ENCODE measurements at regions not wholly inside any gene's neighbourhood (a gene's known extent, or its start where the extent isn't known, plus 50 kb on each side); places are given as distances from the start of the nearest gene placed in this dataset.

DNA sequence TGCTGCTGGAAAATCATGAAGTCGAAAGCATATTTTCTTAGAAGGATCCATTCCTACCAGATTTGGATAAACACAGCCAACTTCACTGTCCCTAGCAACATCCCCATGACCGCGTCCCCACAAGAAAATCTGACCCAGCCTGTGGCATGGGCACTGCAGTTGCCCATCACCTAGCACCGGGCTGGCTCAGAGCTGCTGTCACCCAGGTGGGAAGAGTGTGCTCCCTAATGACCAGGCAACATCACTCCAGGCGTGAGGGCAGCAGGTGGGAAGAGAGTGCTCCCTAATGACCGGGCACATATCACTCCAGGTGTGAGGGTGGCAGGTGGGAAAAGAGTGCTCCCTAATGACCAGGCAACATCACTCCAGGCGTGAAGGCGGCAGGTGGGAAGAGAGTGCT lies 238.0 kb downstream of the TBXT start:
- CTCF ChIA-PET (ENCODE audit: low intra/inter-chr PET ratio, low total read pairs): no interaction called here
- WGBS (ENCODE audit: low lambda C conversion rate): 12% methylated on average over 8 of the region's 8 CpGs

DNA sequence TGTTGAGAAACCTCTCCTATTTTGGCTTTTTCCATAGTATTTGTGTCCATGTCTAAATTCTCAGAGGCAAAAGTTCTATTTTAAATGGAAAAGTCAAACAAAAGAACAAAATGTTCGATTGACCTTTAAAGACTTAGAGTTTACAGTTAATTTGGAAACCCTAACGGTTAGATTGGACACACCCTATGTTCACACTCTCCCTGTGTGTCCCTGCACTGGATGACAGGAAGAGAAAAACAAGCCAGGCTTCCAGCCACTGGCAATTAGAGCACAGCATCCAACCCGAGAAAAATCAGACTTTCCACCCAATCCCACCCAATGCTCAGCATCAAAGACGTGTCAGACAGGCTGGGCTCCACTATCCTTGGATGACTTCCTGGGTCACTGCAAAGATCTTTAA lies 241.3 kb downstream of the TBXT start:
- Histone ChIP-seq H3K27me3 (ENCODE audit: control insufficient read depth in 1 of 2, insufficient read depth in 2 of 2, low read length in 2 of 2) (peaks cover 0 to 23% of the 10 kb centered on the region in 2 experiments; a peak in 3 of 5 replicates), H3K27ac (ENCODE audit: extremely low read length, insufficient read depth, low read length) (no peak overlapping the region), H3K79me2 (ENCODE audit: insufficient read depth, low read length) (no peaks in the 10 kb centered on the region), H3K36me3 (replicated peaks in 1 of 2; ENCODE audit: control insufficient read depth in 1 of 2, insufficient read depth in 2 of 2, low read length in 2 of 2) (no peaks in the 10 kb centered on the region), H3K9ac (ENCODE audit: insufficient read depth, low read depth, low read length) (no peak overlapping the region), H3K4me1 (ENCODE audit: insufficient read depth, low read length) (no peaks in the 10 kb centered on the region), H3K4me3 (replicated peaks in 1 of 3; ENCODE audit: insufficient read depth in 1 of 3, low read depth in 2 of 3, low read length in 3 of 3) (no peak overlapping the region), H3K4me2 (ENCODE audit: low read depth, low read length) (no peak overlapping the region), H2AFZ (ENCODE audit: low read length) (no peak overlapping the region), H4K20me1 (ENCODE audit: insufficient read depth, low read length) (no peaks in the 10 kb centered on the region), H3K9me3 (ENCODE audit: low read length) (no peaks in the 10 kb centered on the region)
- ChIA-PET POLR2A (no interaction called here), CTCF (ENCODE audit: low intra/inter-chr PET ratio, low total read pairs) (no interaction called here)
- BruUV-seq (replicated peaks): no TSS peak
- no peak for FAIRE-seq
- intact Hi-C loops (cut with micrococcal nuclease; ENCODE audit: unreplicated experiment): no loop called here
- no peak for DNase-seq (ENCODE audit: low spot score)
- no peak for ATAC-seq
- in situ Hi-C loops (cut with HindIII; ENCODE audit: extremely low pct_ligation_motif_present, low pct_unique_long_range_greater_than_20kb): no loop called here
- 2% methylated on average over 4 of the region's 4 CpGs for WGBS (ENCODE audit: low lambda C conversion rate)
- TF ChIP-seq TAF1 (CRISPR knock-in tag; IDR thresholded peaks at IDR 0.05) (no peak), ZNF414 (CRISPR knock-in tag; IDR thresholded peaks at IDR 0.05) (no peak), ZNF672 (CRISPR knock-in tag; IDR thresholded peaks at IDR 0.05) (no peak), ZNF335 (CRISPR knock-in tag; IDR thresholded peaks at IDR 0.05) (no peak), ZNF788 (CRISPR knock-in tag; IDR thresholded peaks at IDR 0.05; ENCODE audit: borderline replicate concordance) (no peak), TMF1 (CRISPR knock-in tag; IDR thresholded peaks at IDR 0.05; ENCODE audit: low read depth) (no peak), ZNF143 (CRISPR knock-in tag; IDR thresholded peaks at IDR 0.05) (no peak), ARID2 (CRISPR knock-in tag; IDR thresholded peaks at IDR 0.05; ENCODE audit: borderline replicate concordance) (no peak), ZNF142 (CRISPR knock-in tag; IDR thresholded peaks at IDR 0.05) (no peak), ZNF740 (CRISPR knock-in tag; IDR thresholded peaks at IDR 0.05) (no peak), IRF1 (CRISPR knock-in tag; IDR thresholded peaks at IDR 0.05; ENCODE audit: low read depth) (no peak), PHF8 (CRISPR knock-in tag; IDR thresholded peaks at IDR 0.05) (no peak)

More for the DNA sequence above, 238.0 kb downstream of the TBXT start:
- Histone ChIP-seq H3K36me3 (replicated peaks in 1 of 2; ENCODE audit: control insufficient read depth in 1 of 2, insufficient read depth in 2 of 2, low read length in 2 of 2) (no peaks in the 10 kb centered on the region), H3K4me2 (ENCODE audit: low read depth, low read length) (no peak overlapping the region), H4K20me1 (ENCODE audit: insufficient read depth, low read length) (no peaks in the 10 kb centered on the region), H3K4me3 (replicated peaks in 1 of 3; ENCODE audit: insufficient read depth in 1 of 3, low read depth in 2 of 3, low read length in 3 of 3) (no peak overlapping the region), H2AFZ (ENCODE audit: low read length) (no peak overlapping the region), H3K4me1 (ENCODE audit: insufficient read depth, low read length) (no peaks in the 10 kb centered on the region), H3K27me3 (ENCODE audit: control insufficient read depth in 1 of 2, insufficient read depth in 2 of 2, low read length in 2 of 2) (peaks cover 0 to 30% of the 10 kb centered on the region in 2 experiments; a peak in 2 of 5 replicates), H3K9me3 (ENCODE audit: low read length) (no peaks in the 10 kb centered on the region), H3K27ac (ENCODE audit: extremely low read length, insufficient read depth, low read length) (no peak overlapping the region), H3K79me2 (ENCODE audit: insufficient read depth, low read length) (no peaks in the 10 kb centered on the region), H3K9ac (ENCODE audit: insufficient read depth, low read depth, low read length) (no peak overlapping the region)
- DNase-seq (ENCODE audit: low spot score) (no peak), ATAC-seq (no peak), FAIRE-seq (no peak)
- TF ChIP-seq ZNF263 (CRISPR knock-in tag; IDR thresholded peaks at IDR 0.05) (peak; percentile 45; the same call in 1 of the 2 replicates), ZNF589 (CRISPR knock-in tag; conservative IDR thresholded peaks at IDR 0.05) (no peak)
- intact Hi-C loops (cut with micrococcal nuclease; ENCODE audit: unreplicated experiment) (no loop called here), in situ Hi-C loops (cut with HindIII; ENCODE audit: extremely low pct_ligation_motif_present, low pct_unique_long_range_greater_than_20kb) (no loop called here)
- POLR2A ChIA-PET: no interaction called here
- no TSS peak for BruUV-seq (replicated peaks)
